ENCODE measurements at regions not wholly inside any gene's neighbourhood (a gene's known extent, or its start where the extent isn't known, plus 50 kb on each side); places are given as distances from the start of the nearest gene placed in this dataset.
A peak's percentile ranks its signal among the peaks of the same experiment; 100 is the strongest.

GRCh38 chr18:51739044-51739666, 541.7 kb upstream of the MEX3C start (continued):
- no peak for TF ChIP-seq REST (IDR thresholded peaks at IDR 0.05; ENCODE audit: low read depth, low read length)
- no peak for TF ChIP-seq CHD4 (IDR thresholded peaks at IDR 0.05)
- TF ChIP-seq EP300 (IDR thresholded peaks at IDR 0.05; ENCODE audit: borderline replicate concordance in 1 of 2, control insufficient read depth in 1 of 2, low read depth in 2 of 2, low read length in 2 of 2) = peak; percentile 70 to 87
- TF ChIP-seq E2F8 (IDR thresholded peaks at IDR 0.05; ENCODE audit: low read depth, partially characterized antibody) = no peak
- no peak for TF ChIP-seq ZNF24 (IDR thresholded peaks at IDR 0.05)
- no peak for TF ChIP-seq SIN3A (IDR thresholded peaks at IDR 0.05; ENCODE audit: low read depth, low read length)
- peak; percentile 79 for TF ChIP-seq TCF12 (IDR thresholded peaks at IDR 0.05; ENCODE audit: low read depth, low read length)
- peak; percentile 83 for TF ChIP-seq BMI1 (IDR thresholded peaks at IDR 0.05; ENCODE audit: borderline replicate concordance)
- no peak for TF ChIP-seq SMAD1 (IDR thresholded peaks at IDR 0.05; ENCODE audit: low read depth, partially characterized antibody)
- TF ChIP-seq TCF3 (IDR thresholded peaks at IDR 0.05; ENCODE audit: borderline replicate concordance, insufficient read depth, low read depth, low read length) = peak; percentile 34; the same call in 1 of the 2 replicates
- TF ChIP-seq GABPA (IDR thresholded peaks at IDR 0.05; ENCODE audit: low read depth) = no peak
- TF ChIP-seq YBX1 (IDR thresholded peaks at IDR 0.05) = no peak
- no peak for TF ChIP-seq CHD2 (IDR thresholded peaks at IDR 0.05; ENCODE audit: borderline replicate concordance, low read depth, low read length)
- TF ChIP-seq RELB (IDR thresholded peaks at IDR 0.05; ENCODE audit: low read depth) = peak; percentile 73; the same call in 1 of the 2 replicates
- TF ChIP-seq BCL3 (IDR thresholded peaks at IDR 0.05; ENCODE audit: borderline replicate concordance, insufficient read depth, low read depth, low read length, poor library complexity, severe bottlenecking) = no peak
- no peak for TF ChIP-seq FOS (IDR thresholded peaks at IDR 0.05; ENCODE audit: borderline replicate concordance, extremely low read depth, insufficient read length)
- TF ChIP-seq POU2F2 (IDR thresholded peaks at IDR 0.05; ENCODE audit: borderline replicate concordance, low read depth, low read length) = no peak
- TF ChIP-seq FOXK2 (IDR thresholded peaks at IDR 0.05) = no peak
- no peak for TF ChIP-seq CBX3 (IDR thresholded peaks at IDR 0.05; ENCODE audit: borderline replicate concordance, low read depth)
- TF ChIP-seq MYB (IDR thresholded peaks at IDR 0.05; ENCODE audit: borderline replicate concordance, low read depth, low read length) = no peak
- no peak for TF ChIP-seq SMAD5 (IDR thresholded peaks at IDR 0.05; ENCODE audit: low read depth)

All from GM12878 (cell line).